ENCODE measurements at regions not wholly inside any gene's neighbourhood (a gene's known extent, or its start where the extent isn't known, plus 50 kb on each side); places are given as distances from the start of the nearest gene placed in this dataset.

- CTCF ChIA-PET (ENCODE audit: unreplicated experiment) = no interaction called here
- H2AFZ ChIP-seq (ENCODE audit: low read length) = no peak overlapping the region
- H3K4me3 ChIP-seq (ENCODE audit: low read depth, low read length, poor library complexity, severe bottlenecking) = no peak overlapping the region
- intact Hi-C loops (cut with micrococcal nuclease; ENCODE audit: unreplicated experiment) = no loop called here
- no TSS peak for BruUV-seq (replicated peaks)
- no peaks in the 10 kb centered on the region for H4K20me1 ChIP-seq (ENCODE audit: insufficient read depth, low read length)
- POLR2A ChIA-PET = no interaction called here
- no peak for DNase-seq (ENCODE audit: low spot score)
- no peaks in the 10 kb centered on the region for H3K9me3 ChIP-seq (ENCODE audit: low read length)
- H3K36me3 ChIP-seq (ENCODE audit: insufficient read depth, low read length) = no peaks in the 10 kb centered on the region
- H3K9me2 ChIP-seq (ENCODE audit: insufficient read depth, low read length) = no peaks in the 10 kb centered on the region
- no peak overlapping the region for H3K4me2 ChIP-seq (ENCODE audit: low read length)
- no peaks in the 10 kb centered on the region for H3K4me1 ChIP-seq (ENCODE audit: insufficient read depth, low read length, poor library complexity, severe bottlenecking)
- no peaks in the 10 kb centered on the region for H3K79me2 ChIP-seq (ENCODE audit: insufficient read depth, low read depth, low read length)
- H3K27ac ChIP-seq (ENCODE audit: low read depth, low read length, poor library complexity, severe bottlenecking) = no peak overlapping the region
- no peak for TF ChIP-seq CTCF (conservative IDR thresholded peaks at IDR 0.05; ENCODE audit: low read length)
- TF ChIP-seq EZH2phosphoT487 (IDR thresholded peaks at IDR 0.05; ENCODE audit: borderline replicate concordance, low read depth, low read length) = no peak
Measured at GRCh38 chr20:57790176-57790575, 80.4 kb upstream of the PMEPA1 start.

- intact Hi-C loops (cut with micrococcal nuclease; ENCODE audit: unreplicated experiment) = no loop called here
- no peaks in the 10 kb centered on the region for H3K79me2 ChIP-seq (ENCODE audit: insufficient read depth, low read depth, low read length)
- H3K4me1 ChIP-seq (ENCODE audit: insufficient read depth, low read length, poor library complexity, severe bottlenecking) = no peaks in the 10 kb centered on the region
- ChIA-PET POLR2A (no interaction called here), CTCF (ENCODE audit: unreplicated experiment) (no interaction called here)
- no peak overlapping the region for H3K4me2 ChIP-seq (ENCODE audit: low read length)
- H3K36me3 ChIP-seq (ENCODE audit: insufficient read depth, low read length) = no peaks in the 10 kb centered on the region
- no peaks in the 10 kb centered on the region for H3K9me2 ChIP-seq (ENCODE audit: insufficient read depth, low read length)
- BruUV-seq (replicated peaks) = no TSS peak
- no peaks in the 10 kb centered on the region for H3K9me3 ChIP-seq (ENCODE audit: low read length)
- no peak overlapping the region for H3K4me3 ChIP-seq (ENCODE audit: low read depth, low read length, poor library complexity, severe bottlenecking)
- no peak for DNase-seq (ENCODE audit: low spot score)
- H3K27ac ChIP-seq (ENCODE audit: low read depth, low read length, poor library complexity, severe bottlenecking) = no peak overlapping the region
- H4K20me1 ChIP-seq (ENCODE audit: insufficient read depth, low read length) = no peaks in the 10 kb centered on the region
- no peak overlapping the region for H2AFZ ChIP-seq (ENCODE audit: low read length)
- TF ChIP-seq EZH2phosphoT487 (IDR thresholded peaks at IDR 0.05; ENCODE audit: borderline replicate concordance, low read depth, low read length) = no peak
- no peak for TF ChIP-seq CTCF (conservative IDR thresholded peaks at IDR 0.05; ENCODE audit: low read length)
Measured at GRCh38 chr20:57788936-57789613, 79.3 kb upstream of the PMEPA1 start.

DNA sequence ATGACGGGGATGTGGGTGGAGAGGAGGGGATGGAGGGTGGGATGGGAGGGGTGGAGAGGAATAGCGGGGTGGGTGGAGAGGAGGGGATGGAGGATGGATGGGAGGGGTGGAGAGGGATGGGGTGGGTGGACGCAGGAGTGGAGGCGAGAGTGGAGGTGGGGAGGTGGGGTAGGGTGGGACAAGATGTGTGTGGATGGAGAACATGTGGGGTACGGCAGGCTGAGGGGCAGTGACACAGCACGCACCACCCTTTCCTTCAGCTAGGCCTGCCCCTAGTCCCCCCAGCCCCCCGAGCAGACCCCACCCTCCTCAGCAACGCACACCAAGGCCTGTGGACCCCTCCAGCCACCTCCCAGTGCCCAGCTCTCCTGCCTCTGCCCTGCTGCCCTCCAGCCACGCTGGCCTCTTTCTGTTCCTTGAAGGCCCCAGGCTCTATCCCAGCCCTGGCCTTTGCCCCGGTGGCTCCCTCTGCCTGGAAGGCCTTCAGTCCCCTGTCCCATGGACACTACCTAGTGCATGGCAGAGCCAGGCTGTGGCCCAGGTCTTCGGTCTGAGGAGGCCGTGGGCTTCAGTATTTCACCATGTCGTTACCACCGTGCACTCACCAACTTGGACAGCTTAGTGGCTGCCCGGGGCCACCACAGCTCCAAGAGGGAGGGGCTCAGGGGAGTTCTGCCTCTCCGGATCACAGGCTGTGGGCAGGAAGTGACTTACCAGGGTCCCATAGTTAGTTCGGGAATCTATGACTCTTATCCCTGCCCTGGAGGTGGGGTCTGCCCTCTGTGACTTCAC lies 78.4 kb upstream of the PMEPA1 start:
- H4K20me1 ChIP-seq (ENCODE audit: insufficient read depth, low read length) = no peaks in the 10 kb centered on the region
- no peak overlapping the region for H2AFZ ChIP-seq (ENCODE audit: low read length)
- DNase-seq (ENCODE audit: low spot score) = no peak
- intact Hi-C loops (cut with micrococcal nuclease; ENCODE audit: unreplicated experiment) = no loop called here
- H3K9me3 ChIP-seq (ENCODE audit: low read length) = no peaks in the 10 kb centered on the region
- no peaks in the 10 kb centered on the region for H3K79me2 ChIP-seq (ENCODE audit: insufficient read depth, low read depth, low read length)
- no peak overlapping the region for H3K27ac ChIP-seq (ENCODE audit: low read depth, low read length, poor library complexity, severe bottlenecking)
- H3K4me3 ChIP-seq (ENCODE audit: low read depth, low read length, poor library complexity, severe bottlenecking) = no peak overlapping the region
- POLR2A ChIA-PET = no interaction called here
- H3K4me1 ChIP-seq (ENCODE audit: insufficient read depth, low read length, poor library complexity, severe bottlenecking) = no peaks in the 10 kb centered on the region
- CTCF ChIA-PET (ENCODE audit: unreplicated experiment) = no interaction called here
- no peak overlapping the region for H3K4me2 ChIP-seq (ENCODE audit: low read length)
- H3K9me2 ChIP-seq (ENCODE audit: insufficient read depth, low read length) = no peaks in the 10 kb centered on the region
- TF ChIP-seq EZH2phosphoT487 (IDR thresholded peaks at IDR 0.05; ENCODE audit: borderline replicate concordance, low read depth, low read length) = no peak
- TF ChIP-seq CTCF (conservative IDR thresholded peaks at IDR 0.05; ENCODE audit: low read length) = no peak
- BruUV-seq (replicated peaks) = no TSS peak
- H3K36me3 ChIP-seq (ENCODE audit: insufficient read depth, low read length) = no peaks in the 10 kb centered on the region

All from OCI-LY7 (cell line).